ENCODE measurements at regions not wholly inside any gene's neighbourhood (a gene's known extent, or its start where the extent isn't known, plus 50 kb on each side); places are given as distances from the start of the nearest gene placed in this dataset.
"Not testable (repeated sequence)": the region's sequence is repeated elsewhere in the genome, so short reads cannot be mapped to it uniquely, and the experiment has no call there.

DNA sequence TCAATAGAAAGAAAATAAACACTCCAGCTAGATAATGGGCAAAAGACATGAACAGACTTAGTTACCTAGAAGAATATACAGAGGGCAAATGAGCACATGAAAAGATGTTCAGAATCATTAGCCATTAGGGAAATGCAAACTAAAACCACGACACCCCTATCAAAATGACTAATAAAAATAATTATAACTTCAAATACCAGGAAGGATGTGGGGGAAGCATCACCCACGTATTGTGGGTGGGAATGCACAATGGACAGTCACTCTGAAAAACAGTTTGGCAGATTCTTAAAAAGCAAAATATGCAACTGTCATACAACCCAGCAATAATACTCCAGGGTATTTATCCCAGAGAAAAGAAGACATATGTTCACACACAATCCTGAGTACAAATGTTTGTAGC lies 92.6 kb downstream of the DLL1 start:
- no peaks in the 10 kb centered on the region for H3K79me2 ChIP-seq (ENCODE audit: insufficient read depth, low read length)
- H3K4me3 ChIP-seq (ENCODE audit: insufficient read depth, low read length): no peak overlapping the region
- H3K9me3 ChIP-seq (ENCODE audit: low read depth, low read length): no peaks in the 10 kb centered on the region
- no peak overlapping the region for H2AFZ ChIP-seq (ENCODE audit: low read length)
- H3K4me2 ChIP-seq (ENCODE audit: insufficient read depth, low read length): no peak overlapping the region
- H3K36me3 ChIP-seq (ENCODE audit: insufficient read depth, low read length): no peaks in the 10 kb centered on the region
- TF ChIP-seq, protein P1, sequence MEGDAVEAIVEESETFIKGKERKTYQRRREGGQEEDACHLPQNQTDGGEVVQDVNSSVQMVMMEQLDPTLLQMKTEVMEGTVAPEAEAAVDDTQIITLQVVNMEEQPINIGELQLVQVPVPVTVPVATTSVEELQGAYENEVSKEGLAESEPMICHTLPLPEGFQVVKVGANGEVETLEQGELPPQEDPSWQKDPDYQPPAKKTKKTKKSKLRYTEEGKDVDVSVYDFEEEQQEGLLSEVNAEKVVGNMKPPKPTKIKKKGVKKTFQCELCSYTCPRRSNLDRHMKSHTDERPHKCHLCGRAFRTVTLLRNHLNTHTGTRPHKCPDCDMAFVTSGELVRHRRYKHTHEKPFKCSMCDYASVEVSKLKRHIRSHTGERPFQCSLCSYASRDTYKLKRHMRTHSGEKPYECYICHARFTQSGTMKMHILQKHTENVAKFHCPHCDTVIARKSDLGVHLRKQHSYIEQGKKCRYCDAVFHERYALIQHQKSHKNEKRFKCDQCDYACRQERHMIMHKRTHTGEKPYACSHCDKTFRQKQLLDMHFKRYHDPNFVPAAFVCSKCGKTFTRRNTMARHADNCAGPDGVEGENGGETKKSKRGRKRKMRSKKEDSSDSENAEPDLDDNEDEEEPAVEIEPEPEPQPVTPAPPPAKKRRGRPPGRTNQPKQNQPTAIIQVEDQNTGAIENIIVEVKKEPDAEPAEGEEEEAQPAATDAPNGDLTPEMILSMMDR (IDR thresholded peaks at IDR 0.05; ENCODE audit: extremely low read depth, low read depth, low read length): no peak
- H3K4me1 ChIP-seq (ENCODE audit: insufficient read depth, low read length): no peaks in the 10 kb centered on the region
- H4K20me1 ChIP-seq (ENCODE audit: insufficient read depth, low read length): no peaks in the 10 kb centered on the region
- H3K27ac ChIP-seq (ENCODE audit: low read depth, low read length): no peak overlapping the region
- H3K27me3 ChIP-seq (ENCODE audit: insufficient read depth, low read length): no peaks in the 10 kb centered on the region
- no peak for DNase-seq (ENCODE audit: insufficient read length, low spot score, missing footprints)

DNA sequence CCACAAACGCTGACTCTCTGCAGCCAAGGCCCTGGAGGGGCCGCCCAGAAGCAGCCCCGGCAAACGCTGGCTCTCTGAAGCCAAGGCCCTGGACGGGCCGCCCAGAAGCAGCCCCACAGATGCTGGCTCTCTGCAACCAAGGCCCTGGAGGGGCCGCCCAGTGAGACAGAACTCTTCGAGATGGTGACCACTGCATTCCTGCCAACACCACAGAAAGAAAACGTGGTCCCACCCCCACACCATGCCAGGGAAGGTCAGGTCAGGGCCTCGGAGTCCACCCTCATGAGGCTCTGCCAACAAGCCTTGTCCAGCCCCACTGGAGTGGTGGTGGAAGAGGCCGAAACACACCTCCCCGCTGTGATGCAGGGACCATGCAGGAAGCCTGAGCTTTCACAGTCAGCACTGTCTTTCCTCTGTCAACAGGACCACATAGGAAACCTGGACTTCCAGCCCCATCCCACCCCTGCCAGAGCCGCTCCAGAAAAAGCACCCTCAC lies 97.5 kb downstream of the DLL1 start:
- Histone ChIP-seq H3K4me2 (ENCODE audit: insufficient read depth, low read length) (no peak overlapping the region), H4K20me1 (ENCODE audit: insufficient read depth, low read length) (no peaks in the 10 kb centered on the region), H3K27me3 (ENCODE audit: insufficient read depth, low read length) (no peaks in the 10 kb centered on the region), H2AFZ (ENCODE audit: low read length) (no peak overlapping the region), H3K79me2 (ENCODE audit: insufficient read depth, low read length) (no peaks in the 10 kb centered on the region), H3K4me1 (ENCODE audit: insufficient read depth, low read length) (no peaks in the 10 kb centered on the region), H3K4me3 (ENCODE audit: insufficient read depth, low read length) (no peak overlapping the region), H3K27ac (ENCODE audit: low read depth, low read length) (no peak overlapping the region), H3K36me3 (ENCODE audit: insufficient read depth, low read length) (no peaks in the 10 kb centered on the region), H3K9me3 (ENCODE audit: low read depth, low read length) (no peaks in the 10 kb centered on the region)
- DNase-seq (ENCODE audit: insufficient read length, low spot score, missing footprints): no peak
- TF ChIP-seq, protein P1 (IDR thresholded peaks at IDR 0.05; ENCODE audit: extremely low read depth, low read depth, low read length): no peak

DNA sequence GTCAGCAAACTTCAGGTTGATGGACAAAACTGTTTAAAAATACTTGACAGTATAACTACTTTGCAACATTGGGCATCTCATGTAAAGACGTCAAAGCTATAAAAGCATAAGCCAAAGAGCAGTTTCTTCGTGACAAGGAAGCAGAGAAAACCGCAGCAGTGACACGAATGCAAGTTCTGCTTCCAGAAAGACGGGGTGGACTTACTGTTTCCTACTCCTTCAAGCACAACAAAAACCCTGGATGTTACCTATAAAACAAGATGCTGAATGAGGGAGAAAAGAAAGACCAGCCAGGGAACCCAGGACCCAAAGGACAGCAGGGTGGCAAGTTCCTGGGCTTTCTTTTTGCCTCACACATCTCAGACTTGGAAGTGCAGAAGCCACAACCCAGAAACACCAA lies 98.0 kb downstream of the DLL1 start:
- no peaks in the 10 kb centered on the region for H3K27me3 ChIP-seq (ENCODE audit: insufficient read depth, low read length)
- no peaks in the 10 kb centered on the region for H4K20me1 ChIP-seq (ENCODE audit: insufficient read depth, low read length)
- TF ChIP-seq, protein P1 (IDR thresholded peaks at IDR 0.05; ENCODE audit: extremely low read depth, low read depth, low read length): no peak
- H3K4me1 ChIP-seq (ENCODE audit: insufficient read depth, low read length): no peaks in the 10 kb centered on the region
- DNase-seq (ENCODE audit: insufficient read length, low spot score, missing footprints): peak; percentile 55
- no peak overlapping the region for H3K4me2 ChIP-seq (ENCODE audit: insufficient read depth, low read length)
- H3K36me3 ChIP-seq (ENCODE audit: insufficient read depth, low read length): no peaks in the 10 kb centered on the region
- H3K79me2 ChIP-seq (ENCODE audit: insufficient read depth, low read length): no peaks in the 10 kb centered on the region
- no peak overlapping the region for H3K4me3 ChIP-seq (ENCODE audit: insufficient read depth, low read length)
- H3K9me3 ChIP-seq (ENCODE audit: low read depth, low read length): no peaks in the 10 kb centered on the region
- no peak overlapping the region for H3K27ac ChIP-seq (ENCODE audit: low read depth, low read length)
- H2AFZ ChIP-seq (ENCODE audit: low read length): no peak overlapping the region

DNA sequence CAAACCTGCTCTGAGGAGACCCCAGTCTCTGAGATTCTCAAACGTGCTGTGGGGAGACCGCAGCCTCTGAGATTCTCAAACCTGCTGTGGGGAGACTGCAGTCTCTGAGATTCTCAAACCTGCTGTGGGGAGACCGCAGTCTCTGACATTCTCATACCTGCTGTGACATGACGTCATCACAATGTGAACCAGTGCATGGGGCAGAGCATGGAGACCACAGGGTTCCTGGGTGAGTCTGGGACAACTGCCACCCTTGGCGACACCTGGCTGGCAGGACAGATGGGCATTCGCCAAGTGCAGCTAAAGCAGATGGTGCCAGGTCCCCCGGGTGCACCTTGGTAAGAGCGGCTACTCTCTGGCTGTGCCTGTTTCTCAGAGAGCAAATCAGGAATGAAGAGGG lies 98.8 kb downstream of the DLL1 start:
- not testable (repeated sequence) for H3K4me3 ChIP-seq (ENCODE audit: insufficient read depth, low read length); H3K27ac ChIP-seq (ENCODE audit: low read depth, low read length); H3K27me3 ChIP-seq (ENCODE audit: insufficient read depth, low read length); H3K4me2 ChIP-seq (ENCODE audit: insufficient read depth, low read length); H3K4me1 ChIP-seq (ENCODE audit: insufficient read depth, low read length); H3K79me2 ChIP-seq (ENCODE audit: insufficient read depth, low read length); DNase-seq (ENCODE audit: insufficient read length, low spot score, missing footprints); H3K9me3 ChIP-seq (ENCODE audit: low read depth, low read length); H4K20me1 ChIP-seq (ENCODE audit: insufficient read depth, low read length); H3K36me3 ChIP-seq (ENCODE audit: insufficient read depth, low read length); H2AFZ ChIP-seq (ENCODE audit: low read length)

Measured in osteoblast (primary cell).